Parathyroid adenoma (tissue), 2 donors: ENCODE measurements at regions not wholly inside any gene's neighbourhood (a gene's known extent, or its start where the extent isn't known, plus 50 kb on each side); places are given as distances from the start of the nearest gene placed in this dataset.

Experiments
- H2AFZ ChIP-seq: fragments of 300-600 bp; sonication (generic); one replicate; pipeline ENCODE4 v1.7.0; 2017; ENCODE audit warnings: antibody characterized with exemption, mild to moderate bottlenecking
- H3K27ac ChIP-seq: fragments of 300-600 bp; sonication (generic); one replicate; pipeline ENCODE4 v1.7.0; 2017
- H3K27me3 ChIP-seq: fragments of 300-600 bp; sonication (generic); one replicate; pipeline ENCODE4 v1.7.0; 2017; ENCODE audit warnings: low read length; ENCODE audit not compliant: control insufficient read depth, insufficient read depth
- H3K36me3 ChIP-seq: fragments of 300-600 bp; sonication (generic); one replicate; pipeline ENCODE4 v1.7.0; 2017; ENCODE audit warnings: low read length; ENCODE audit not compliant: control insufficient read depth, insufficient read depth
- H3K4me1 ChIP-seq: fragments of 300-600 bp; sonication (generic); one replicate; pipeline ENCODE4 v1.7.0; 2017; ENCODE audit warnings: control low read depth
- H3K4me2 ChIP-seq: fragments of 300-600 bp; sonication (generic); one replicate; pipeline ENCODE4 v1.7.0; 2017; ENCODE audit warnings: low read length
- H3K4me3 ChIP-seq: fragments of 300-600 bp; sonication (generic); one replicate; pipeline ENCODE4 v1.7.0; 2017; ENCODE audit warnings: low read depth, low read length
- H3K79me2 ChIP-seq: fragments of 300-600 bp; sonication (generic); one replicate; pipeline ENCODE4 v1.7.0; 2017; ENCODE audit warnings: control low read depth
- H3K9ac ChIP-seq: fragments of 300-600 bp; sonication (generic); one replicate; pipeline ENCODE4 v1.7.0; 2017; ENCODE audit warnings: mild to moderate bottlenecking
- H3K9me3 ChIP-seq: fragments of 300-600 bp; sonication (generic); one replicate; pipeline ENCODE4 v1.7.0; 2017; ENCODE audit warnings: low read length; ENCODE audit not compliant: control insufficient read depth
- CTCF ChIP-seq: fragments of 300-600 bp; sonication (generic); IDR thresholded peaks from one replicate; pipeline ENCODE4 v1.7.0; 2017; ENCODE audit warnings: antibody characterized with exemption, mild to moderate bottlenecking
- donor health status: primary hyperparathyroidism.

- no peak overlapping the region for H2AFZ ChIP-seq
These were observed 705.7 kb upstream of the DDX18 start for GRCh38 chr2:117108741-117109267.

GRCh38 chr2:117118994-117119393, 695.5 kb upstream of the DDX18 start:
- H3K27ac ChIP-seq, result no peak overlapping the region
- no peak overlapping the region for H2AFZ ChIP-seq
- no peak overlapping the region for H3K4me2 ChIP-seq
- no peaks in the 10 kb centered on the region for H3K9me3 ChIP-seq
- no peak for TF ChIP-seq CTCF
- no peaks in the 10 kb centered on the region for H3K36me3 ChIP-seq
- H3K4me1 ChIP-seq, result no peaks in the 10 kb centered on the region
- no peak overlapping the region for H3K4me3 ChIP-seq
- no peaks in the 10 kb centered on the region for H3K27me3 ChIP-seq
- no peak overlapping the region for H3K9ac ChIP-seq
- no peaks in the 10 kb centered on the region for H3K79me2 ChIP-seq

More at GRCh38 chr2:117108741-117109267, 705.7 kb upstream of the DDX18 start:
- Histone ChIP-seq H3K9ac (no peak overlapping the region), H3K36me3 (no peaks in the 10 kb centered on the region), H3K27me3 (no peaks in the 10 kb centered on the region), H3K4me1 (no peaks in the 10 kb centered on the region), H3K9me3 (no peaks in the 10 kb centered on the region), H3K4me2 (no peak overlapping the region), H3K27ac (no peak overlapping the region), H3K79me2 (no peaks in the 10 kb centered on the region), H3K4me3 (no peak overlapping the region)
- no peak for TF ChIP-seq CTCF

GRCh38 chr2:117123362-117123761, 691.1 kb upstream of the DDX18 start:
- H3K36me3 ChIP-seq, result no peaks in the 10 kb centered on the region
- TF ChIP-seq CTCF, result no peak
- no peak overlapping the region for H3K4me2 ChIP-seq
- H3K4me1 ChIP-seq, result no peaks in the 10 kb centered on the region
- no peaks in the 10 kb centered on the region for H3K27me3 ChIP-seq
- H3K79me2 ChIP-seq, result no peaks in the 10 kb centered on the region
- no peak overlapping the region for H3K9ac ChIP-seq
- no peaks in the 10 kb centered on the region for H3K9me3 ChIP-seq
- no peak overlapping the region for H3K27ac ChIP-seq
- H2AFZ ChIP-seq, result no peak overlapping the region
- H3K4me3 ChIP-seq, result no peak overlapping the region

GRCh38 chr2:117126656-117127055, 687.8 kb upstream of the DDX18 start:
- Histone ChIP-seq H3K9me3 (no peaks in the 10 kb centered on the region), H3K79me2 (no peaks in the 10 kb centered on the region), H2AFZ (no peak overlapping the region), H3K27ac (no peak overlapping the region), H3K36me3 (no peaks in the 10 kb centered on the region), H3K4me2 (no peak overlapping the region), H3K9ac (no peak overlapping the region), H3K27me3 (no peaks in the 10 kb centered on the region), H3K4me1 (no peaks in the 10 kb centered on the region), H3K4me3 (no peak overlapping the region)
- TF ChIP-seq CTCF, result no peak

GRCh38 chr2:117127680-117128079, 686.8 kb upstream of the DDX18 start:
- no peaks in the 10 kb centered on the region for H3K27me3 ChIP-seq
- no peak overlapping the region for H3K4me3 ChIP-seq
- no peak overlapping the region for H3K27ac ChIP-seq
- H2AFZ ChIP-seq, result no peak overlapping the region
- no peaks in the 10 kb centered on the region for H3K9me3 ChIP-seq
- no peaks in the 10 kb centered on the region for H3K4me1 ChIP-seq
- H3K36me3 ChIP-seq, result no peaks in the 10 kb centered on the region
- no peak overlapping the region for H3K4me2 ChIP-seq
- TF ChIP-seq CTCF, result no peak
- H3K9ac ChIP-seq, result no peak overlapping the region
- no peaks in the 10 kb centered on the region for H3K79me2 ChIP-seq
